Testis (tissue), 2 donors: ENCODE measurements at regions not wholly inside any gene's neighbourhood (a gene's known extent, or its start where the extent isn't known, plus 50 kb on each side); places are given as distances from the start of the nearest gene placed in this dataset.

Experiments used
- CTCF ChIP-seq, 3 experiments: fragments of 450-650 bp in 2 of 3; fragments of 200-600 bp in 1 of 3; sonication (generic) in 1 of 3; IDR thresholded peaks; one replicate each; pipeline ENCODE4 v1.5.1; 2016 to 2019; ENCODE audit warnings: antibody characterized with exemption in 3 of 3, mild to moderate bottlenecking in 2 of 3, moderate library complexity in 1 of 3
- POLR2A ChIP-seq: fragments of 450-650 bp; IDR thresholded peaks from one replicate; pipeline ENCODE4 v1.6.1; 2017; ENCODE audit warnings: antibody characterized with exemption, mild to moderate bottlenecking, moderate library complexity

- no peak for TF ChIP-seq CTCF (IDR thresholded peaks at IDR 0.05)
- TF ChIP-seq POLR2A = no peak
These were observed 113.9 kb upstream of the ADAMTSL1 start for GRCh38 chr9:18360005-18360404.
